Endothelial cell of umbilical vein (primary cell): ENCODE measurements at regions not wholly inside any gene's neighbourhood (a gene's known extent, or its start where the extent isn't known, plus 50 kb on each side); places are given as distances from the start of the nearest gene placed in this dataset.

Source experiments
- EZH2 ChIP-seq: IDR thresholded peaks from 2 replicates; pipeline ENCODE4 v1.6.1; 2012; ENCODE audit warnings: borderline replicate concordance, low read depth, mild to moderate bottlenecking, moderate library complexity, low read length, inconsistent platforms; ENCODE audit not compliant: severe bottlenecking
- TF ChIP-seq, protein P1 (sequence below), 2 donors: IDR thresholded peaks; 1 replicate in 1 of 2; 2 replicates in 1 of 2; pipeline ENCODE4 v1.5.1; 2011; ENCODE audit warnings: low read length in 2 of 2, mild to moderate bottlenecking in 2 of 2, moderate library complexity in 2 of 2, control low read depth in 1 of 2, inconsistent platforms in 1 of 2, low read depth in 1 of 2; ENCODE audit not compliant: insufficient read depth in 1 of 2; ENCODE audit errors: extremely low read depth in 1 of 2

DNA sequence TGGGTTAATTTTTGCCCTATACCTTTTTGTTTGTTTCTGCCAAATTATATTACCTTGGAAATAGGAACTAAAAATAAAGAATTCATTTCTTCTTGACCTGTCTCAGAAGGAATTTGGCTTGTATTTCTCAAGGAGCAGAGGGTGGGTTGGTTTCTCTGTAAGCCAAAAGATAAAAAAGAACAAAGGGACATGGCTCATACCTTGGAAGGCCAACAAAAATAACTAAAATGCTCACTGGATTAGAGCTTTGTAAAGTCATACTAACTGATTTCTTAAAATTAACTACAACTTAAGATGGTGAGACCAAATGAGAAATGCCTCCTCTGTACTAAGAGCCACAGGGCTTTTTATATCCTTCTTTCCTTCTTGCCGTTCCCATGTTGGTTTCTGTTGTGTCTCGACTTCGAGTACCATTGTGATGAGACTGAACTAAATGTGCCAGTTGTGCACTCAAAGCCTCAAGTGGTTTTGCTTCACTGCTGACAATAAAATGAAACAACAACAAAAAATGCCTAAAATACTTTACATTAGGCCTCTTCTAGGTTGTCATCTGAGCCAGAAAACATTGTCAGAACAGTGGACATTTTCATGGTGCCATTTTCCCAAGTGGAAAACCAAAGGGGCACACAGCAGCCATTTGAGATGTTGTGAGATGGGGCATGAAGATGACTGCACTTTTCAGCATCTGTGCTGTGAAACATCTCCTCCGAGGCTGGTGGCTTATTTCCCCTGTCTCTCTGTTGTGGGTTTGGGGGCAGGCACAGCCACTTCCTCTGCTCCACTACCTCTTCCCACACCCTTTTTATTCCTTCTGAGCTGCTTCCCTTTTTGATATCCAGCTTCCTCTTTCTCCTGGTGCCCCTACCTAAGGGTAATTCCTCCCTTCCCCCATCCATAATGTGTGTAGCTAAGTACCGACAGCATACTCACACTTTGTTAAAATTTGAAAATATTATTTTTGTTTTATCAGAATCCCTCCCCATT lies 51.8 kb upstream of the AGR3 start:
- TF ChIP-seq EZH2: no peak
- TF ChIP-seq, protein P1, sequence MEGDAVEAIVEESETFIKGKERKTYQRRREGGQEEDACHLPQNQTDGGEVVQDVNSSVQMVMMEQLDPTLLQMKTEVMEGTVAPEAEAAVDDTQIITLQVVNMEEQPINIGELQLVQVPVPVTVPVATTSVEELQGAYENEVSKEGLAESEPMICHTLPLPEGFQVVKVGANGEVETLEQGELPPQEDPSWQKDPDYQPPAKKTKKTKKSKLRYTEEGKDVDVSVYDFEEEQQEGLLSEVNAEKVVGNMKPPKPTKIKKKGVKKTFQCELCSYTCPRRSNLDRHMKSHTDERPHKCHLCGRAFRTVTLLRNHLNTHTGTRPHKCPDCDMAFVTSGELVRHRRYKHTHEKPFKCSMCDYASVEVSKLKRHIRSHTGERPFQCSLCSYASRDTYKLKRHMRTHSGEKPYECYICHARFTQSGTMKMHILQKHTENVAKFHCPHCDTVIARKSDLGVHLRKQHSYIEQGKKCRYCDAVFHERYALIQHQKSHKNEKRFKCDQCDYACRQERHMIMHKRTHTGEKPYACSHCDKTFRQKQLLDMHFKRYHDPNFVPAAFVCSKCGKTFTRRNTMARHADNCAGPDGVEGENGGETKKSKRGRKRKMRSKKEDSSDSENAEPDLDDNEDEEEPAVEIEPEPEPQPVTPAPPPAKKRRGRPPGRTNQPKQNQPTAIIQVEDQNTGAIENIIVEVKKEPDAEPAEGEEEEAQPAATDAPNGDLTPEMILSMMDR (IDR thresholded peaks at IDR 0.05; ENCODE audit: extremely low read depth in 1 of 2, insufficient read depth in 1 of 2, low read depth in 1 of 2, low read length in 2 of 2): no peak
